Stomach (tissue), 8 donors: ENCODE measurements at regions not wholly inside any gene's neighbourhood (a gene's known extent, or its start where the extent isn't known, plus 50 kb on each side); places are given as distances from the start of the nearest gene placed in this dataset.

ENCODE experiments used
- DNase-seq, 2 donors: peaks; one replicate each; pipeline versions ENCODE4 v3.0.0 to v3.0.0-alpha.2; 2013 to 2019
- H3K27ac ChIP-seq, 5 donors: fragments of 200-600 bp in 4 of 5; sonication (generic) in 4 of 5; one replicate each; pipeline ENCODE4 v1.5.1; 2013 to 2019; ENCODE audit warnings: mild to moderate bottlenecking in 1 of 5, moderate library complexity in 1 of 5
- H3K27me3 ChIP-seq, 3 donors: fragments of 200-600 bp; sonication (generic); one replicate each; pipeline ENCODE4 v1.5.1; 2017 to 2019; ENCODE audit warnings: mixed run types in 1 of 3
- H3K36me3 ChIP-seq, 4 donors: fragments of 200-600 bp; sonication (generic); 1 replicate in 3 of 4; 2 replicates in 1 of 4; pipeline ENCODE4 v1.5.1; 2016 to 2019
- H3K4me1 ChIP-seq, 4 donors: fragments of 200-600 bp; sonication (generic); one replicate each; pipeline ENCODE4 v1.5.1; 2016 to 2019
- H3K4me3 ChIP-seq, 4 donors: fragments of 200-600 bp; sonication (generic) in 3 of 4; one replicate each; pipeline ENCODE4 v1.5.1; 2016 to 2019; ENCODE audit warnings: mild to moderate bottlenecking in 1 of 4
- H3K9me3 ChIP-seq, 4 donors: fragments of 200-600 bp; sonication (generic); one replicate each; pipeline ENCODE4 v1.5.1; 2016 to 2019
- EP300 ChIP-seq: sonication (generic); formaldehyde crosslinking; IDR thresholded peaks from one replicate; pipeline ENCODE4 v1.6.1; 2017; ENCODE audit warnings: antibody characterized with exemption
- POLR2A ChIP-seq, 4 donors: fragments of 450-650 bp; IDR thresholded peaks; one replicate each; pipeline ENCODE4 v1.6.1; 2016; ENCODE audit warnings: antibody characterized with exemption in 4 of 4, control low read depth in 2 of 4, mild to moderate bottlenecking in 1 of 4, moderate library complexity in 1 of 4
- POLR2AphosphoS5 ChIP-seq, 3 donors: sonication (generic); formaldehyde crosslinking; IDR thresholded peaks; one replicate each; pipeline ENCODE4 v1.6.1; 2016; ENCODE audit warnings: antibody characterized with exemption in 3 of 3
- WGBS, 5 donors: extraction: QIAGEN DNeasy Blood & Tissue Kit in 3 of 5; methylation state at CpG; one replicate each; pipeline versions ENCODE4 v1.1.5 to v1.1.7; 2013 to 2018; 5-methylcytosine and 5-hydroxymethylcytosine counted together
- intact Hi-C: fragments of 100-400 bp; cut with DNase I; formaldehyde crosslinking; loops from one replicate; pipeline ENCODE4 v1.15.1; 2023; ENCODE audit warnings: low total_unique reads
- TF ChIP-seq, protein P1 (sequence below), 7 experiments: fragments of 450-650 bp in 4 of 7; fragments of 200-600 bp in 3 of 7; sonication (generic) in 3 of 7; IDR thresholded peaks; one replicate each; pipeline ENCODE4 v1.5.1; 2016 to 2019; ENCODE audit warnings: antibody characterized with exemption in 7 of 7, control low read depth in 2 of 7, mild to moderate bottlenecking in 1 of 7
- donor health status: healthy with polysubstance abuse.
- donor health status: Bipolar disorder and iron deficiency.
- donor health status: healthy.

DNA sequence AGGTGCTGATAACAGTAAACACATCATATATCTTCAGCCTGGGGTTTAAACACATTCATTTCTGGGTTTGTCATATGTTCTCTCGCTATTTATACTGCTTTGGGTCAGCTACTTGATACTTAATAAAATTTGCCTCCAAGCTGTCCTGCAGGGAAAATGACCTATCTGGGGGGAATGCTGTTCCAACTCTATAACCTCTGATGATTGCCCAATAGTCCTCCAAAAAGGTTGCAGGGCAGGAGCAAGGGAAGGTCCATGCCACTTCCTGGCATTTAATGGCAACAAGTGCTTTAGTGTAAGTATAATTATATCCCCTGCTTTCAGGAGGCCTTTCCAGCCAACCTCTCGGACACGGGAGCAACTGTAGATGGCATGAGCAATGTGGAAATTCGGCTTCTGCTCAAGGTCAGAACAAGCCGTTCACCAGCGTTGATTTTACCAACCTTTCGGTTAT lies 198.0 kb upstream of the EEA1 start:
- Histone ChIP-seq H3K9me3 (no peaks in the 10 kb centered on the region), H3K27me3 (no peaks in the 10 kb centered on the region), H3K27ac (peak overlapping the region in 4 of 5 donors; percentile 35 to 87 (median 68)), H3K36me3 (no peaks in the 10 kb centered on the region), H3K4me3 (no peak overlapping the region), H3K4me1 (peaks cover 5 to 18% (median 17%) of the 10 kb centered on the region in 4 donors)
- WGBS, 5 donors = 79 to 93% (median 91%) methylated on average over 7 of the region's 7 CpGs
- DNase-seq = no peak
- intact Hi-C loops = no loop called here
- TF ChIP-seq POLR2AphosphoS5 (IDR thresholded peaks at IDR 0.05) (peak in 1 of 3 donors; percentile 42), POLR2A (IDR thresholded peaks at IDR 0.05) (no peak)
- TF ChIP-seq, protein P1, sequence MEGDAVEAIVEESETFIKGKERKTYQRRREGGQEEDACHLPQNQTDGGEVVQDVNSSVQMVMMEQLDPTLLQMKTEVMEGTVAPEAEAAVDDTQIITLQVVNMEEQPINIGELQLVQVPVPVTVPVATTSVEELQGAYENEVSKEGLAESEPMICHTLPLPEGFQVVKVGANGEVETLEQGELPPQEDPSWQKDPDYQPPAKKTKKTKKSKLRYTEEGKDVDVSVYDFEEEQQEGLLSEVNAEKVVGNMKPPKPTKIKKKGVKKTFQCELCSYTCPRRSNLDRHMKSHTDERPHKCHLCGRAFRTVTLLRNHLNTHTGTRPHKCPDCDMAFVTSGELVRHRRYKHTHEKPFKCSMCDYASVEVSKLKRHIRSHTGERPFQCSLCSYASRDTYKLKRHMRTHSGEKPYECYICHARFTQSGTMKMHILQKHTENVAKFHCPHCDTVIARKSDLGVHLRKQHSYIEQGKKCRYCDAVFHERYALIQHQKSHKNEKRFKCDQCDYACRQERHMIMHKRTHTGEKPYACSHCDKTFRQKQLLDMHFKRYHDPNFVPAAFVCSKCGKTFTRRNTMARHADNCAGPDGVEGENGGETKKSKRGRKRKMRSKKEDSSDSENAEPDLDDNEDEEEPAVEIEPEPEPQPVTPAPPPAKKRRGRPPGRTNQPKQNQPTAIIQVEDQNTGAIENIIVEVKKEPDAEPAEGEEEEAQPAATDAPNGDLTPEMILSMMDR (IDR thresholded peaks at IDR 0.05) = no peak

DNA sequence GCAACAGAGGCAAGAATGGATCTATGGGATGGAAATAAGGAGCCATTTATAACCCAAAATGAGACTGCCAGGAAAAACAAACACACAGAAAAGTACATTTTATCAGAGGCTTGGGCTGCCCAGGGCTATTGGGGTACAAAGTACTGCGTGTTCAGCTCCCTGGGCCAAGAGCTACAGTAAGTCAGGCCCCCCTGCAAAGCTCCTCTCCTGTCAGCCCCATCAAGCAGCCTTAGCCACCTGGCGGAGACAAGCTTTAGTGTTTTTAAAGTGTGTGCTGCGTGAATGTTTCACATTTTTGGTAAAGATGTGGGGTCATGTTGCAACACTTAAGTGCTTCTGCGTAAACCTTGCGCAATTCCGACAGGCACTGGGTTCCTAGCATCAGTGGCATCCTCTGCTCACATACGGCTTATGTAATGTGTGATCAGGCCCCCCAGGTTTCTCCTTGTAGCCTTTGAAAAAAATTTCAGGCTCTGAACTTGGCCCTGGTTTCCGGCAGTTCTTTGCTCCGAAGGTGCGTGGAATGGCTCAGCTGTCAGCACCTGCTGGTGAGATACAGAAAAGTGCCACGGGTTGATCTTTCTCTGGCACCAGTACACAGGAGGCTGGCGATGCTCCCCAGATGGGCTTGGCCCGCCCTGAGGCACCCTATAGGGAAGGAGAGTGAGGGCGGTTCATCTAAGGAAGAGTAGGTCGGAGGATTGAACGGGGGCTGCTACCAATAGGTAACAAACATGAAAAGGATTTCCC lies 198.7 kb upstream of the EEA1 start:
- no peaks in the 10 kb centered on the region for H3K36me3 ChIP-seq
- peaks cover 5 to 12% (median 11%) of the 10 kb centered on the region in 4 donors for H3K4me1 ChIP-seq
- peak overlapping the region in 4 of 5 donors; percentile 35 to 87 (median 68) for H3K27ac ChIP-seq
- DNase-seq = peak; percentile 32 to 65
- H3K9me3 ChIP-seq = no peaks in the 10 kb centered on the region
- intact Hi-C loops = no loop called here
- no peaks in the 10 kb centered on the region for H3K27me3 ChIP-seq
- 64 to 79% (median 72%) methylated on average over 16 of the region's 16 CpGs for WGBS, 5 donors
- TF ChIP-seq POLR2AphosphoS5 (IDR thresholded peaks at IDR 0.05) = peak; percentile 66 to 90 (median 86)
- TF ChIP-seq, protein P1 (IDR thresholded peaks at IDR 0.05) = peak in 2 of 7 experiments; percentile 7 to 16
- TF ChIP-seq EP300 = peak; percentile 78
- no peak for TF ChIP-seq POLR2A (IDR thresholded peaks at IDR 0.05)
- H3K4me3 ChIP-seq = no peak overlapping the region

DNA sequence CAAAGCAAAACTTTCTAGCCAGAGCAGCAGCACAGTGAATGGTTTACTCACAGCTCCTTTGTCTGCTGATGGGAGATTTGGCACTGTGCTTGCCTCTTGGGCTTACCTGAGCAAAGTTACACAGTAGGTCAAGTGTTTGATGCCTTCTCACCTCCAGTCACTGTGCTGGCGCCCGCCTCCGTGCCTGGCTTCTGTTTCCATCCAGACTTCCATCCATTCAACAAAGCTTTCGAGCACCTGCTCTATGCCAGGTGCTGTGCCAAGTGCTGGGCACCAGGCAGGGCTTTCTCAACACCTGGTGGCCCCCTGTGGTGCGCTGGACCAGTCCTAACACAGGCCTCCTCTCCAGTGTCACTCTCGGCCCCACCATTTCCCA lies 199.2 kb upstream of the EEA1 start:
- intact Hi-C loops = no loop called here
- H3K4me1 ChIP-seq = peaks cover 5 to 11% (median 8%) of the 10 kb centered on the region in 4 donors
- no peak overlapping the region for H3K4me3 ChIP-seq
- peak overlapping the region in 4 of 5 donors; percentile 35 to 87 (median 68) for H3K27ac ChIP-seq
- 68 to 97% (median 95%) methylated on average over 6 of the region's 6 CpGs for WGBS, 5 donors
- no peaks in the 10 kb centered on the region for H3K36me3 ChIP-seq
- TF ChIP-seq, protein P1 (IDR thresholded peaks at IDR 0.05) = no peak
- TF ChIP-seq EP300 (no peak), POLR2A (IDR thresholded peaks at IDR 0.05) (no peak), POLR2AphosphoS5 (IDR thresholded peaks at IDR 0.05) (no peak)
- H3K27me3 ChIP-seq = no peaks in the 10 kb centered on the region
- H3K9me3 ChIP-seq = no peaks in the 10 kb centered on the region
- no peak for DNase-seq

DNA sequence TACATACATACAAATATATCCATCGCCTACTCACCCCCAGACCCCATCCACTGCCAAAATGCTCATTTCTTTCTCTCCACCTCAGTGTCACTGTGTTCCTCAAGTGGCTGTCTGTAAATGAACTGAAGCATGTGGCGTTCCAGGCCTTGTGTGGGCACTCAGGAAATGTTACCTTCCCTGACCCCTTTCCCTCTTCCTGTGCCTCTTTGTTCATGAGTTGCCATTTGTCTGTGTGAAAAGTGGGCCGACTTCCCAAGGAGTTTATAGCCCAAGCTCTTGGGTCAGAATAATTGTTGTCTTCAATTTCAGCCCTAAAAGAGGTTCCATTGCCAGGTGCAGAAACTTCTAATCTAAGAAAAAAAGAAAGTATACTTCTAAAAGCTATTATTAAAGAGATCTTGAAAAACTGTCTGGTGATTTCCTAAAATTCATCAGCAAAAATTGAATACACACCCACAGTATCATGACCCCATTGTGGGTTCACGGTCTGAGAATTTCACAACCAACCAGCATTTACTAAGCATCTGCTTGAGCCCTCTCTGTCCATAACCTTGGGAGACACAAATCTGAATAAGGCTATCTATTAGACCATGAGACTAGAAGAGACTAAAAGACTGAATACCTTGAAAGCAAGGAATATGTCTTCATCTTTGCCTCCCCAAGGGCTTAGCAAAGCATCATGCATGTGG lies 201.4 kb upstream of the EEA1 start:
- 72 to 84% (median 78%) methylated on average over 4 of the region's 4 CpGs for WGBS, 5 donors
- Histone ChIP-seq H3K9me3 (no peaks in the 10 kb centered on the region), H3K27me3 (no peaks in the 10 kb centered on the region), H3K4me1 (peaks cover 5 to 22% (median 17%) of the 10 kb centered on the region in 4 donors), H3K36me3 (no peaks in the 10 kb centered on the region), H3K4me3 (no peak overlapping the region), H3K27ac (no peak overlapping the region)
- DNase-seq = no peak
- intact Hi-C loops = no loop called here
- TF ChIP-seq POLR2AphosphoS5 (IDR thresholded peaks at IDR 0.05) (no peak), EP300 (no peak), POLR2A (IDR thresholded peaks at IDR 0.05) (no peak)
- TF ChIP-seq, protein P1 (IDR thresholded peaks at IDR 0.05) = no peak
